Psoas muscle (tissue), 7 donors: ENCODE measurements at regions not wholly inside any gene's neighbourhood (a gene's known extent, or its start where the extent isn't known, plus 50 kb on each side); places are given as distances from the start of the nearest gene placed in this dataset.

Experiments
- ATAC-seq, 4 donors: fragments of 200-7000 bp; cut with Tn5 transposase; one replicate each; pipeline ENCODE4 v1.9.1; 2020; ENCODE audit warnings: moderate library complexity in 3 of 4, mild to moderate bottlenecking in 2 of 4
- DNase-seq, 2 donors: peaks; one replicate each; pipeline ENCODE4 v3.0.0-alpha.2; 2020
- H3K27ac ChIP-seq: fragments of 200-600 bp; one replicate; pipeline ENCODE4 v1.8.0; 2022
- H3K27me3 ChIP-seq, 3 donors: fragments of 200-600 bp in 1 of 3; one replicate each; pipeline versions ENCODE4 v1.6.1 to v1.8.0; 2013 to 2022; ENCODE audit warnings: low read length in 2 of 3, mild to moderate bottlenecking in 2 of 3, moderate library complexity in 1 of 3; ENCODE audit not compliant: insufficient read depth in 3 of 3
- H3K36me3 ChIP-seq, 2 donors: fragments of 200-600 bp in 1 of 2; one replicate each; pipeline versions ENCODE4 v1.6.1 to v1.8.0; 2013 to 2022; ENCODE audit warnings: low read depth in 1 of 2, mild to moderate bottlenecking in 1 of 2, moderate library complexity in 1 of 2; ENCODE audit not compliant: insufficient read depth in 1 of 2
- H3K4me1 ChIP-seq: fragments of 200-600 bp; one replicate; pipeline ENCODE4 v1.8.0; 2022
- H3K4me3 ChIP-seq: fragments of 200-600 bp; one replicate; pipeline ENCODE4 v1.8.0; 2022; ENCODE audit warnings: mild to moderate bottlenecking
- H3K9me3 ChIP-seq: fragments of 200-600 bp; one replicate; pipeline ENCODE4 v1.8.0; 2022
- whole genome bisulfite sequencing, 3 donors: extraction: QIAGEN DNeasy Blood & Tissue Kit; methylation state at CpG; one replicate each; pipeline versions ENCODE4 v1.1.6 to v1.1.7; 2013; 5-methylcytosine and 5-hydroxymethylcytosine counted together
- intact Hi-C, 2 donors: fragments of 100-400 bp; cut with DNase I; formaldehyde crosslinking; loops; one replicate each; pipeline versions ENCODE4 v1.11.0 to v1.14.2; 2022
- TF ChIP-seq, protein P1 (sequence below): fragments of 200-600 bp; IDR thresholded peaks from one replicate; pipeline ENCODE4 v1.8.0; 2022; ENCODE audit warnings: antibody characterized with exemption
- donor health status: healthy with polysubstance abuse.
- donor health status: DM: no; HTN: no; CAD: no; lungs with moderate emphysema.
- donor health status: Bipolar disorder and iron deficiency.
- donor health status: healthy.
- donor health status: DM: yes; HTN: yes; CAD: no.
- donor health status: DM: no; HTN: no; CAD: no.
- donor health status: DM: yes; HTN: yes; CAD: no.

DNA sequence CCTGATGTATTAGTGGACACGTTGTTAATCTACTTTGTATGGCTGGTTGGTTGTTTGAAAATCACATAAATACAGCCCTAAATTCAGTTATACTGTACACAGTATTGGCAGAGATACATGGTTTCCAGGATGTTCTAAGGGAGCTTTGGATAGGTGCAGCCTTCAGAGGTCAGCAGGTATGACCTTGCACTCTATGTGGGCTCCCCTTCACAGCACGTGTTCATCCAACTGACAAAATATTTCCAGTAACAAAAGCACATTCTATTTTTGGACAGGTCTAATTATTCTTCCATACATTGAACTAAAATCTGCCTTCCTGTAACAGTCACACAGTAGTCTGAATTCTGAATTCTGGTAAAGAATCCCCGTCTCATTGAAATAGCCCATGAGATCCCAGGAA lies 92.8 kb upstream of the RAPGEF2 start:
- no peaks in the 10 kb centered on the region for H3K36me3 ChIP-seq
- WGBS, 3 donors, result 29 to 33% (median 33%) methylated on average over 3 of the region's 3 CpGs
- ATAC-seq, result peak in 2 of 4 donors; percentile 22 to 33
- intact Hi-C loops, result no loop called here
- H3K27ac ChIP-seq, result no peak overlapping the region
- DNase-seq, result no peak
- H3K4me3 ChIP-seq, result no peak overlapping the region
- H3K4me1 ChIP-seq, result peaks cover 10% of the 10 kb centered on the region
- no peaks in the 10 kb centered on the region for H3K9me3 ChIP-seq
- TF ChIP-seq, protein P1, sequence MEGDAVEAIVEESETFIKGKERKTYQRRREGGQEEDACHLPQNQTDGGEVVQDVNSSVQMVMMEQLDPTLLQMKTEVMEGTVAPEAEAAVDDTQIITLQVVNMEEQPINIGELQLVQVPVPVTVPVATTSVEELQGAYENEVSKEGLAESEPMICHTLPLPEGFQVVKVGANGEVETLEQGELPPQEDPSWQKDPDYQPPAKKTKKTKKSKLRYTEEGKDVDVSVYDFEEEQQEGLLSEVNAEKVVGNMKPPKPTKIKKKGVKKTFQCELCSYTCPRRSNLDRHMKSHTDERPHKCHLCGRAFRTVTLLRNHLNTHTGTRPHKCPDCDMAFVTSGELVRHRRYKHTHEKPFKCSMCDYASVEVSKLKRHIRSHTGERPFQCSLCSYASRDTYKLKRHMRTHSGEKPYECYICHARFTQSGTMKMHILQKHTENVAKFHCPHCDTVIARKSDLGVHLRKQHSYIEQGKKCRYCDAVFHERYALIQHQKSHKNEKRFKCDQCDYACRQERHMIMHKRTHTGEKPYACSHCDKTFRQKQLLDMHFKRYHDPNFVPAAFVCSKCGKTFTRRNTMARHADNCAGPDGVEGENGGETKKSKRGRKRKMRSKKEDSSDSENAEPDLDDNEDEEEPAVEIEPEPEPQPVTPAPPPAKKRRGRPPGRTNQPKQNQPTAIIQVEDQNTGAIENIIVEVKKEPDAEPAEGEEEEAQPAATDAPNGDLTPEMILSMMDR, result no peak
- no peaks in the 10 kb centered on the region for H3K27me3 ChIP-seq

DNA sequence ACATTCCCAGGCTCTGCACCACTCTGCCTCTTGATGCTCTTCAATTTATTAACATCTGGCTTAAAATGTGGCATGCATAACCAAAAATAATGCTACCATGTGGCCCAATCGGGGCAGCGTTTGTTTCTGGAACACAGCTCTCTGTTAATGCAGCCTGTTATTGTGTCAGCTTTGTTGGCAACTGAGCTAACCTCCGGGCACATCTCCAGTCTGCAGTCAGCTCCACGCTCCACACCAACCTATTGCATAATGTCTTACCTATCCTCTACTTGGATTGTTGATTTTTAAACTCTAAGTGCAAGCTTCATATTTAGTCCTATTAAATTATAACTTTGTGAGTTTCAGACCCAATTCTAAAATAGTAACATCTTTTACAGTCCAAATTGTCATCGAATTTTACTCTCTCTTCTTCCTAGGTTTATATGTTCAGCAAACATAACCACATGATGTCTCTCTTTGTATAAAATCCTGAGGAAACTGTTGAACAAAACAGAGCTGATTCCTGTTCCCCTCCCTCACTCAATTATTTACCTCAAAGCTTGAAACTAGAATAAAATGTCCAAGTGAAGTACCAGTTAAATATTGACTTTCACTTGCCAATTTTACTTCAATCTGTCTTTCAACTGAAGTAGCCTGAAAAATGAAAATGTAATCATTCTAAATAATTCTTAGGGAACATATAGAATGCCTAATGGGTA lies 92.2 kb upstream of the RAPGEF2 start:
- H3K4me1 ChIP-seq, result peaks cover 10% of the 10 kb centered on the region
- H3K36me3 ChIP-seq, result no peaks in the 10 kb centered on the region
- H3K27ac ChIP-seq, result no peak overlapping the region
- 9 to 14% (median 12%) methylated on average over 5 of the region's 5 CpGs for WGBS, 3 donors
- H3K27me3 ChIP-seq, result no peaks in the 10 kb centered on the region
- DNase-seq (peak; percentile 64 to 85), ATAC-seq (peak; percentile 89 to 100 (median 96))
- intact Hi-C loops, result no loop called here
- H3K4me3 ChIP-seq, result no peak overlapping the region
- TF ChIP-seq, protein P1, result no peak
- no peaks in the 10 kb centered on the region for H3K9me3 ChIP-seq

DNA sequence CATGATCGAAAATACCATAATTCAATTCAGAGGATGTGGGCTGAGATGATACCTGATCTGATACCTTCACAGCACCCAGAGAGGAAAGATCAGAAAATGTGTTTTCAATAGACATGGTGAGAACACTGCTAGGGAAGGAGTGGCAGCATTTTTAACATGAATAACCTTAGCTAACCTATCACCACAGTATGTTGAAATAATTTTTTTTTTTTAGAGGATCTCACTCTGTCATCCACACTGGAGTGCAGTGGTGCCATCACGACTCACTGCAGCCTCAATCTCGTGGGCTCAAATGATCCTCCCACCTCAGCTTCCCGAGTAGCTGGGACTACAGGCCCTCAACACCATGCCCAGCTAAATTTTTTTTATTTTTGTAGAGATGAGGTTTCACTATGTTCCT lies 90.5 kb upstream of the RAPGEF2 start:
- no peaks in the 10 kb centered on the region for H3K36me3 ChIP-seq
- TF ChIP-seq, protein P1, result no peak
- WGBS, 3 donors, result 81 to 85% (median 84%) methylated on average over 4 of the region's 4 CpGs
- intact Hi-C loops, result no loop called here
- ATAC-seq, result no peak
- no peak for DNase-seq
- H3K4me1 ChIP-seq, result peaks cover 10% of the 10 kb centered on the region
- H3K4me3 ChIP-seq, result no peak overlapping the region
- H3K27ac ChIP-seq, result no peak overlapping the region
- H3K27me3 ChIP-seq, result no peaks in the 10 kb centered on the region
- H3K9me3 ChIP-seq, result no peaks in the 10 kb centered on the region

DNA sequence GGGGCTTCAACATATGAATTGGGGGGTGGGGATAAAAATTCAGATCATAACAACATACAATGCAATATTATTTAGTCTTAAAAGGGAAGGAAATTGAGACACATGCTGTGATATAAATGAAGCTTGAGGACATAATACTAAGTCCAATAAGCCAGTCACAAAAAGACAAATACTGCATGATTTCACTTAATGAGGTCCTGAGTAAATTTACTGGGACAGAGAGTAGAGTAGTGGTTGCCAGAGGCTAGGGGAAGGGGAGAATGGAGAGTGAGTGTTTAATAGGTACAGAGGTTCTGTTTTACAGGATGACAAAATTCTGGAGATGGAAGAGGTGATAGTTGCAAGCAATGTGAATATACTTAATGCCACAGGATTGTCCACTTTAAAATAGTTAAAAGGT lies 89.2 kb upstream of the RAPGEF2 start:
- H3K9me3 ChIP-seq, result no peaks in the 10 kb centered on the region
- no peak overlapping the region for H3K4me3 ChIP-seq
- H3K27ac ChIP-seq, result no peak overlapping the region
- no peaks in the 10 kb centered on the region for H3K36me3 ChIP-seq
- no peaks in the 10 kb centered on the region for H3K27me3 ChIP-seq
- TF ChIP-seq, protein P1, result no peak
- no peak for DNase-seq
- peaks cover 10% of the 10 kb centered on the region for H3K4me1 ChIP-seq
- ATAC-seq, result no peak
- intact Hi-C loops, result no loop called here

DNA sequence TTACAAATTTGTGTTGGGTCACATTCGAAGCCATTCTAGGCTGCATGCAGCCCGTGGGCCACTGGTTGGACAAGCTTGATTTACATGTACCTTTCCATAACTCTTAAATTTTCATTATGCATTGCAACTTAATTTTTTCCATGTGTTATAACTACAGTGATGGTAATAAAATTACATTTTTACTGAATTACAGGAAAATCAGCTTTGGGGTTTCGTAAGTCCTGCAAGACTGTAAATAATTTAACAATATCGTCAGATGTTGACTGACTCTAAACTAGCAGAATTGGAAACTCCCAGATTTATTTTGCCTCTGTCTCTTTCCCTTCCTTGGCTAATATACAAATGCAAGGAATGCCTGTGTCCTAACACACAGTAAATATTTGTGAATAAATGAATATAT lies 88.0 kb upstream of the RAPGEF2 start:
- no peak for DNase-seq
- TF ChIP-seq, protein P1, result no peak
- 73 to 92% (median 89%) methylated on average over 4 of the region's 4 CpGs for WGBS, 3 donors
- Histone ChIP-seq H3K36me3 (no peaks in the 10 kb centered on the region), H3K4me1 (peaks cover 10% of the 10 kb centered on the region), H3K9me3 (no peaks in the 10 kb centered on the region), H3K27ac (no peak overlapping the region), H3K4me3 (no peak overlapping the region), H3K27me3 (no peaks in the 10 kb centered on the region)
- no peak for ATAC-seq
- intact Hi-C loops, result no loop called here
